Lower leg skin (tissue), 3 donors: ENCODE measurements at regions not wholly inside any gene's neighbourhood (a gene's known extent, or its start where the extent isn't known, plus 50 kb on each side); places are given as distances from the start of the nearest gene placed in this dataset.

Experiments used
- POLR2A ChIP-seq, 2 donors: fragments of 450-650 bp; IDR thresholded peaks; one replicate each; pipeline ENCODE4 v1.6.1; 2016 to 2017; ENCODE audit warnings: antibody characterized with exemption in 2 of 2, mild to moderate bottlenecking in 1 of 2, moderate library complexity in 1 of 2
- TF ChIP-seq, protein P1 (sequence below), 3 donors: fragments of 450-650 bp; IDR thresholded peaks; one replicate each; pipeline ENCODE4 v1.5.1; 2016; ENCODE audit warnings: antibody characterized with exemption in 3 of 3, mild to moderate bottlenecking in 3 of 3, moderate library complexity in 2 of 3

DNA sequence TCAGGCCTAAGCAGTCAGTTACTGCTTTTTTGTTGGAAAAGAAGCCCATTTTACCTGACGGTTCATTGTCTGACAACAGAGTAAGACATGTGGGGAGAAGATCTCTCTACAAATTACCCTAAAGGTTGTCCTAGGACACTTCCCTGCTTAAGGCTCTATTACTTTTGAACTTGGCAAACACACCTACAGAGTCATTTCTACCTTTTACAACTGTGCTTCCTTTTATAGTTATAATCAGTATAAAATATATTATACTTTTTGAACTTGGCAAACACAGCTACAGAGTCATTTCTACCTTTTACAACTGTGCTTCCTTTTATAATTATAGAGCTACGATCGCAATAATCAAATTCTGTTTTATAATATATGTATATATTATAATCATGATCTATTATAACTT lies 215.0 kb downstream of the TPRG1 start:
- TF ChIP-seq, protein P1, sequence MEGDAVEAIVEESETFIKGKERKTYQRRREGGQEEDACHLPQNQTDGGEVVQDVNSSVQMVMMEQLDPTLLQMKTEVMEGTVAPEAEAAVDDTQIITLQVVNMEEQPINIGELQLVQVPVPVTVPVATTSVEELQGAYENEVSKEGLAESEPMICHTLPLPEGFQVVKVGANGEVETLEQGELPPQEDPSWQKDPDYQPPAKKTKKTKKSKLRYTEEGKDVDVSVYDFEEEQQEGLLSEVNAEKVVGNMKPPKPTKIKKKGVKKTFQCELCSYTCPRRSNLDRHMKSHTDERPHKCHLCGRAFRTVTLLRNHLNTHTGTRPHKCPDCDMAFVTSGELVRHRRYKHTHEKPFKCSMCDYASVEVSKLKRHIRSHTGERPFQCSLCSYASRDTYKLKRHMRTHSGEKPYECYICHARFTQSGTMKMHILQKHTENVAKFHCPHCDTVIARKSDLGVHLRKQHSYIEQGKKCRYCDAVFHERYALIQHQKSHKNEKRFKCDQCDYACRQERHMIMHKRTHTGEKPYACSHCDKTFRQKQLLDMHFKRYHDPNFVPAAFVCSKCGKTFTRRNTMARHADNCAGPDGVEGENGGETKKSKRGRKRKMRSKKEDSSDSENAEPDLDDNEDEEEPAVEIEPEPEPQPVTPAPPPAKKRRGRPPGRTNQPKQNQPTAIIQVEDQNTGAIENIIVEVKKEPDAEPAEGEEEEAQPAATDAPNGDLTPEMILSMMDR (IDR thresholded peaks at IDR 0.05), result no peak
- no peak for TF ChIP-seq POLR2A (IDR thresholded peaks at IDR 0.05)
